SK-N-SH (cell line): ENCODE measurements at regions not wholly inside any gene's neighbourhood (a gene's known extent, or its start where the extent isn't known, plus 50 kb on each side); places are given as distances from the start of the nearest gene placed in this dataset.

Experiments used
- CTCF ChIA-PET: fragments of 300-600, 350-600 bp; formaldehyde crosslinking; extraction: SDS; loops from one replicate; lab custom pipeline; 2021; lab: Yijun Ruan, JAX
- POLR2A ChIA-PET: fragments of 350-600 bp; sonication (Branson Sonifier 250); formaldehyde crosslinking; extraction: SDS; loops from one replicate; lab custom pipeline; 2020; ENCODE audit warnings: antibody characterized with exemption, inconsistent platforms; lab: Yijun Ruan, JAX
- DNase-seq: peaks from one replicate; pipeline ENCODE4 v3.0.0; 2012
- H2AFZ ChIP-seq: fragments of 200-600 bp; sonication (generic); 2 replicates; pipeline ENCODE4 v1.8.1; 2016; ENCODE audit warnings: antibody characterized with exemption, mild to moderate bottlenecking, low read depth
- H3F3A ChIP-seq: fragments of 200-600 bp; sonication (generic); replicated peaks from 2 replicates; pipeline ENCODE3; 2016; ENCODE audit warnings: antibody characterized with exemption, mild to moderate bottlenecking; ENCODE audit not compliant: insufficient read depth
- H3K27ac ChIP-seq, 2 experiments: fragments of 200-500 bp in 1 of 2; fragments of 200-600 bp in 1 of 2; sonication (Bioruptor generic) in 1 of 2; sonication (generic), shearing (Covaris generic) in 1 of 2; 2 replicates each; pipeline versions ENCODE4 v1.5.1 to v1.6.1; 2014 to 2016; ENCODE audit warnings: low read depth in 2 of 2, inconsistent platforms in 1 of 2, low read length in 1 of 2, mild to moderate bottlenecking in 1 of 2, mixed read lengths in 1 of 2
- H3K27me3 ChIP-seq: fragments of 200-600 bp; sonication (generic), shearing (Covaris generic); 2 replicates; pipeline ENCODE4 v1.6.1; 2016; ENCODE audit warnings: mixed run types; ENCODE audit not compliant: insufficient read depth
- H3K36me3 ChIP-seq, 2 experiments: fragments of 200-500 bp in 1 of 2; fragments of 200-600 bp in 1 of 2; sonication (Bioruptor generic) in 1 of 2; sonication (generic) in 1 of 2; replicated peaks in 1 of 2; 2 replicates each; pipeline versions ENCODE3 to v1.5.1; 2014 to 2016; ENCODE audit warnings: low read length in 1 of 2, mild to moderate bottlenecking in 1 of 2; ENCODE audit not compliant: insufficient read depth in 2 of 2, control insufficient read depth in 1 of 2
- H3K4me1 ChIP-seq, 2 experiments: fragments of 200-500 bp in 1 of 2; fragments of 200-600 bp in 1 of 2; sonication (Bioruptor generic) in 1 of 2; sonication (generic), shearing (Covaris generic) in 1 of 2; 2 replicates each; pipeline versions ENCODE4 v1.5.1 to v1.6.1; 2014 to 2016; ENCODE audit warnings: low read depth in 1 of 2, low read length in 1 of 2, mixed run types in 1 of 2; ENCODE audit not compliant: insufficient read depth in 2 of 2, control insufficient read depth in 1 of 2
- H3K4me2 ChIP-seq: fragments of 200-600 bp; sonication (generic), shearing (Covaris generic); 2 replicates; pipeline ENCODE4 v1.6.1; 2017; ENCODE audit warnings: mixed run types
- H3K4me3 ChIP-seq, 2 experiments: fragments of 200-500 bp in 1 of 2; fragments of 200-600 bp in 1 of 2; sonication (Bioruptor generic) in 1 of 2; sonication (generic), shearing (Covaris generic) in 1 of 2; 2 replicates each; pipeline versions ENCODE4 v1.5.1 to v1.8.1; 2014 to 2016; ENCODE audit warnings: low read depth in 2 of 2, inconsistent platforms in 1 of 2, low read length in 1 of 2, mild to moderate bottlenecking in 1 of 2, mixed read lengths in 1 of 2, moderate library complexity in 1 of 2
- H3K79me2 ChIP-seq: fragments of 200-600 bp; sonication (generic); 2 replicates; pipeline ENCODE4 v1.8.1; 2017; ENCODE audit warnings: mild to moderate bottlenecking; ENCODE audit not compliant: insufficient read depth
- H3K9ac ChIP-seq: fragments of 200-600 bp; sonication (generic); 2 replicates; pipeline ENCODE4 v1.6.1; 2017; ENCODE audit warnings: mixed run types
- H3K9me2 ChIP-seq: fragments of 200-600 bp; sonication (generic); 2 replicates; pipeline ENCODE4 v1.6.1; 2017; ENCODE audit warnings: mixed run types
- H3K9me3 ChIP-seq: fragments of 200-600 bp; sonication (generic); 2 replicates; pipeline ENCODE4 v1.6.1; 2017; ENCODE audit warnings: mixed run types, mild to moderate bottlenecking, moderate library complexity
- H4K20me1 ChIP-seq: fragments of 200-600 bp; sonication (generic); 2 replicates; pipeline ENCODE4 v1.6.1; 2017; ENCODE audit warnings: mild to moderate bottlenecking, mixed run types; ENCODE audit not compliant: insufficient read depth
- CHD2 ChIP-seq: fragments of 150-350 bp; IDR thresholded peaks from 2 replicates; pipeline ENCODE4 v1.6.1; 2018; ENCODE audit warnings: low read length; ENCODE audit not compliant: partially characterized antibody
- EP300 ChIP-seq, 2 experiments: IDR thresholded peaks; 2 replicates each; pipeline versions ENCODE4 v1.4.0 to v1.6.1; 2012; ENCODE audit warnings: borderline replicate concordance in 1 of 2, low read depth in 1 of 2, low read length in 1 of 2
- EZH2phosphoT487 ChIP-seq: fragments of 200-600 bp; sonication (generic); IDR thresholded peaks from 2 replicates; pipeline ENCODE4 v1.6.1; 2017; ENCODE audit warnings: low read depth, mixed run types, mild to moderate bottlenecking, antibody characterized with exemption, moderate library complexity, borderline replicate concordance
- MEF2A ChIP-seq: IDR thresholded peaks from 2 replicates; pipeline ENCODE4 v1.4.0; 2012; ENCODE audit warnings: low read depth, borderline replicate concordance
- NFIC ChIP-seq: IDR thresholded peaks from 2 replicates; pipeline ENCODE4 v1.4.0; 2012; ENCODE audit warnings: borderline replicate concordance
- NRF1 ChIP-seq: IDR thresholded peaks from 2 replicates; pipeline ENCODE4 v1.6.1; 2012; ENCODE audit warnings: low read depth, mild to moderate bottlenecking, low read length
- RCOR1 ChIP-seq: fragments of 150-350 bp; IDR thresholded peaks from 2 replicates; pipeline ENCODE4 v1.6.1; 2017; ENCODE audit warnings: antibody characterized with exemption, low read length
- RXRA ChIP-seq: IDR thresholded peaks from 2 replicates; pipeline ENCODE4 v1.4.0; 2012; ENCODE audit warnings: low read depth, mild to moderate bottlenecking, borderline replicate concordance
- WGBS: methylation state at CpG from one replicate; pipeline ENCODE4 v1.1.6; 2017; ENCODE audit warnings: low lambda C conversion rate; 5-methylcytosine and 5-hydroxymethylcytosine counted together
- TF ChIP-seq, protein P1 (sequence below): IDR thresholded peaks from 2 replicates; pipeline ENCODE4 v1.4.0; 2012; ENCODE audit warnings: low read depth
- TF ChIP-seq, protein P2 (sequence below): IDR thresholded peaks from 2 replicates; pipeline ENCODE4; 2012

DNA sequence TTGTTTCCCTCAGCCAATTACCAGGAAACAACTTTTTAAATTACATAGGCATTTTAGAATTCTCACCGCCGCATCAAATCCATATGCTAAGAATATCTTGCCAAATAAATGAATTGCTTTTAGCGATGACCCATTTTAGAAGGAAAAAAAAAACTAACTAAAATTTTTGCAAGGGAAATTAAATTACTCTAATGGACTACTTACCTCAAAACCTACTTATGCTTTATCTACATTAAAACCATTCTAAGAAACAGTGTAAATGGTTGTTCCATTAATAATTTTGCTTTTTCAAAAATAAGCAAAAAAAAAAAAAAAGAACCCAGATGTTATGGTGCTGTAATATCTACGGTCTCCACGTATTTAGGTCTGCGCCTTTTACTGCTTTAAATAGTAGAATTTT, 73.5 kb upstream of the CCDC150 start:
- Histone ChIP-seq H3K4me2 (no peak overlapping the region), H3K4me3 (no peak overlapping the region), H4K20me1 (no peaks in the 10 kb centered on the region)
- TF ChIP-seq NFIC: no peak
- TF ChIP-seq, protein P1, sequence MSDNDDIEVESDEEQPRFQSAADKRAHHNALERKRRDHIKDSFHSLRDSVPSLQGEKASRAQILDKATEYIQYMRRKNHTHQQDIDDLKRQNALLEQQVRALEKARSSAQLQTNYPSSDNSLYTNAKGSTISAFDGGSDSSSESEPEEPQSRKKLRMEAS: no peak
- peak; percentile 40; the same call in 1 of the 2 replicates for TF ChIP-seq RCOR1
- TF ChIP-seq MEF2A: no peak
- no peak for TF ChIP-seq EZH2phosphoT487
- TF ChIP-seq CHD2: peak; percentile 32
- TF ChIP-seq EP300 (IDR thresholded peaks at IDR 0.05; ENCODE audit: borderline replicate concordance in 1 of 2, low read depth in 1 of 2, low read length in 1 of 2): 0 out of 4 replicates have a peak, but pooled peaks of 1 of the 2 experiments have one; percentile 15
- TF ChIP-seq, protein P2, sequence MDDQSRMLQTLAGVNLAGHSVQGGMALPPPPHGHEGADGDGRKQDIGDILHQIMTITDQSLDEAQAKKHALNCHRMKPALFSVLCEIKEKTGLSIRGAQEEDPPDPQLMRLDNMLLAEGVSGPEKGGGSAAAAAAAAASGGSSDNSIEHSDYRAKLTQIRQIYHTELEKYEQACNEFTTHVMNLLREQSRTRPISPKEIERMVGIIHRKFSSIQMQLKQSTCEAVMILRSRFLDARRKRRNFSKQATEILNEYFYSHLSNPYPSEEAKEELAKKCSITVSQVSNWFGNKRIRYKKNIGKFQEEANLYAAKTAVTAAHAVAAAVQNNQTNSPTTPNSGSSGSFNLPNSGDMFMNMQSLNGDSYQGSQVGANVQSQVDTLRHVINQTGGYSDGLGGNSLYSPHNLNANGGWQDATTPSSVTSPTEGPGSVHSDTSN: no peak
- TF ChIP-seq, all 33 proteins: peak for 3
- ChIA-PET CTCF (interaction anchor here (0.6 to 2.0 kb wide), 2 partner anchors 26 to 979 kb away, joined by 3 to 6 read pairs; no protein-coding TSS in a partner anchor), POLR2A (no interaction called here)
- Histone ChIP-seq H3F3A (peaks cover 5% of the 10 kb centered on the region), H3K27ac (no peak overlapping the region), H3K9me3 (0 out of 2 replicates have a peak, but pooled peaks cover 6% of the 10 kb centered on the region), H3K9ac (no peak overlapping the region), H3K27me3 (no peaks in the 10 kb centered on the region), H2AFZ (no peak overlapping the region), H3K79me2 (no peaks in the 10 kb centered on the region), H3K9me2 (no peaks in the 10 kb centered on the region), H3K4me1 (peaks cover 0 to 16% of the 10 kb centered on the region in 2 experiments; a peak in 2 of 4 replicates), H3K36me3 (no peaks in the 10 kb centered on the region)
- peak; percentile 15 for DNase-seq
- 61% methylated on average over 6 of the region's 6 CpGs for WGBS

DNA sequence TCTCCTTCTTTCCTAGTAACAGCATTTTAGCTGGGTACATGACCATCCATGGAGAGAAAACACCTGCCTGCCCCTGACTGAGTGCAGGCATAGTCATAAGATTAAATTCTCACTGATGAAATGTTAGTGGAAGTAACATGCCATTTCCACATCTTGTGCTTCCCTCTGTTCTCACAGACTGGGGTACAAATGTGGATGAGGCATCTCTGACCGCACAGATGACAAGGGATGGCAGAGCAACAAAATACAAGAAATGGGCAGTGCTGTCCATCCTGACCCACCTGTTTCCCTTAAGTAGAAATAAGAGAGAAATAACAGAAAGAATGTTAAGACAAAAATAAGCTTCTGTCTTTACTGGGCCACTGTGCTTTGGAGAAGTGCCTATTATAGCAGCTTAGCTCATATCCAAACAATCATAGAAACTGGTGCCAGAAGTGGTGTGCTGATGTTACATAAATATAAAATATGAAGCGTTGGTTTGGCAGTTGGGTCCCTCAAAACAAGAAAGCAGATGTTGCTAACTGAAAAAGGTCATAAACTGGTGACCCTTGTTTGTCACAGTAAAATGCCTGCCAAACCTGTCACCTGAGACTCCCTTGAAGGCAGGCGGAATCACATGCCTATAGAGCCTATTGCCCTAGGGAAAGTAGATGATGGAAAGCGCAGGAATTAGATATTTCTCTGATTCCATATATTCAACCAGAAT, 72.4 kb upstream of the CCDC150 start:
- Histone ChIP-seq H4K20me1 (no peaks in the 10 kb centered on the region), H3K9ac (no peak overlapping the region), H3K27ac (no peak overlapping the region), H3F3A (peaks cover 7% of the 10 kb centered on the region), H3K9me3 (no peaks in the 10 kb centered on the region), H3K27me3 (no peaks in the 10 kb centered on the region), H3K79me2 (no peaks in the 10 kb centered on the region), H2AFZ (no peak overlapping the region), H3K36me3 (no peaks in the 10 kb centered on the region), H3K4me1 (peaks cover 0 to 16% of the 10 kb centered on the region in 2 experiments; a peak in 2 of 4 replicates), H3K4me2 (no peak overlapping the region), H3K9me2 (no peaks in the 10 kb centered on the region), H3K4me3 (no peak overlapping the region)
- WGBS: 74% methylated on average over 4 of the region's 4 CpGs
- ChIA-PET POLR2A (no interaction called here), CTCF (interaction anchor here (1.0 kb wide), 1 partner anchor 25 kb away, joined by 4 read pairs; no protein-coding TSS in a partner anchor)
- DNase-seq: no peak
- no peak for TF ChIP-seq RXRA
- TF ChIP-seq RCOR1: peak; percentile 72
- no peak for TF ChIP-seq NRF1
